PC-9 (cell line): ENCODE measurements at regions not wholly inside any gene's neighbourhood (a gene's known extent, or its start where the extent isn't known, plus 50 kb on each side); places are given as distances from the start of the nearest gene placed in this dataset.

Experiments
- BruUV-seq: library from RNA; stranded (reverse); fragments of 400-500 nt; replicated peaks from 2 replicates; lab custom pipeline; 2021; lab: Mats Ljungman, UMichigan
- CTCF ChIA-PET: fragments of 300-600 bp; sonication (Branson Sonifier 250); formaldehyde crosslinking; loops from one replicate; lab custom pipeline; 2022; ENCODE audit warnings: antibody characterized with exemption; lab: Charles Lee
- POLR2A ChIA-PET: fragments of 300-600 bp; sonication (Branson Sonifier 250); formaldehyde crosslinking; loops from one replicate; lab custom pipeline; 2022; ENCODE audit warnings: antibody characterized with exemption; ENCODE audit not compliant: unreplicated experiment; lab: Charles Lee
- DNase-seq, 2 experiments: peaks; one replicate each; pipeline versions ENCODE4 v3.0.0 to v3.0.0-alpha.2; 2015 to 2022; ENCODE audit warnings: mixed read lengths in 1 of 2
- H2AFZ ChIP-seq: fragments of 200-600 bp; sonication (generic); 2 replicates; pipeline ENCODE4 v1.8.1; 2017; ENCODE audit warnings: antibody characterized with exemption
- H3F3A ChIP-seq: fragments of 200-600 bp; sonication (generic); 2 replicates; pipeline ENCODE4 v1.8.1; 2017; ENCODE audit warnings: antibody characterized with exemption, mild to moderate bottlenecking, low read depth; ENCODE audit not compliant: insufficient read depth
- H3K27ac ChIP-seq: fragments of 200-600 bp; sonication (generic); 2 replicates; pipeline ENCODE4 v1.6.1; 2016; ENCODE audit warnings: mixed run types
- H3K27me3 ChIP-seq: fragments of 200-600 bp; sonication (generic); 2 replicates; pipeline ENCODE4 v1.6.1; 2016; ENCODE audit warnings: low read depth, mixed run types; ENCODE audit not compliant: insufficient read depth
- H3K36me3 ChIP-seq: fragments of 200-600 bp; sonication (generic); 2 replicates; pipeline ENCODE4 v1.6.1; 2016; ENCODE audit warnings: low read depth, mixed run types
- H3K4me1 ChIP-seq: fragments of 200-600 bp; sonication (generic); replicated peaks from 2 replicates; pipeline ENCODE4 v1.6.1; 2016; ENCODE audit warnings: mixed run types; ENCODE audit not compliant: insufficient read depth
- H3K4me2 ChIP-seq: fragments of 200-600 bp; sonication (generic); 2 replicates; pipeline ENCODE4 v1.6.1; 2017; ENCODE audit warnings: mixed run types
- H3K4me3 ChIP-seq: fragments of 200-600 bp; sonication (generic); 2 replicates; pipeline ENCODE4 v1.6.1; 2016; ENCODE audit warnings: mixed run types
- H3K79me2 ChIP-seq: fragments of 200-600 bp; sonication (generic); 2 replicates; pipeline ENCODE4 v1.6.1; 2017; ENCODE audit warnings: low read depth, mixed run types
- H3K9me2 ChIP-seq: fragments of 200-600 bp; sonication (generic); 2 replicates; pipeline ENCODE4 v1.8.1; 2017; ENCODE audit warnings: mild to moderate bottlenecking; ENCODE audit not compliant: insufficient read depth
- H3K9me3 ChIP-seq: fragments of 200-600 bp; sonication (generic); 2 replicates; pipeline ENCODE4 v1.8.1; 2016; ENCODE audit warnings: low read depth; ENCODE audit not compliant: insufficient read depth
- H4K20me1 ChIP-seq: fragments of 200-600 bp; sonication (generic); 2 replicates; pipeline ENCODE4 v1.8.1; 2017; ENCODE audit not compliant: insufficient read depth
- EZH2 ChIP-seq: fragments of 200-600 bp; sonication (generic); IDR thresholded peaks from 2 replicates; pipeline ENCODE4 v1.8.0; 2017; ENCODE audit warnings: antibody characterized with exemption, low read depth
- intact Hi-C: fragments of 100-400 bp; cut with micrococcal nuclease; formaldehyde crosslinking; loops from one replicate; pipeline ENCODE4 v1.10.0; 2022; ENCODE audit not compliant: unreplicated experiment
- TF ChIP-seq, protein P1 (sequence below): fragments of 200-600 bp; sonication (generic); conservative IDR thresholded peaks from 2 replicates; pipeline ENCODE4 v1.6.1; 2017; ENCODE audit warnings: mixed run types, antibody characterized with exemption, mild to moderate bottlenecking, moderate library complexity

DNA sequence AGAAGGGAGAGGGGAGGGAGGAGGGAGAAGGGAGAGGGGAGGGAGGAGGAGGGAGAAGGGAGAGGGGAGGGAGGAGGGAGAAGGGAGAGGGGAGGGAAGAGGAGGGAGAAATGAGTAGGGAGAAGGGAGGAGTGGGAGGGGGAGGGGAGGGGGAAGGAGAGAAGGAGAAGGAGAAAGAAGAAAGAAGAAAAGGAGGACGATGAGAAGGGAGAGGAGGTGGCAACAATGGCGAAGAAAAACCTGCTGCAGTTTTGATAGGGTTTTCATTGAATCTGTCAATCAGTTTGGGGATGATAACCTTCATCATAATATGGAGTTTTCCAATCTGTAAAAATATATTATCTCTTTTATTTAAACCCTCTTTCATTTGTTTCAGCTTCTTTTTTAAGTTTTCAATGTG, 185.2 kb downstream of the ADAM29 start:
- H3K4me3 ChIP-seq, result no peak overlapping the region
- TF ChIP-seq, protein P1, sequence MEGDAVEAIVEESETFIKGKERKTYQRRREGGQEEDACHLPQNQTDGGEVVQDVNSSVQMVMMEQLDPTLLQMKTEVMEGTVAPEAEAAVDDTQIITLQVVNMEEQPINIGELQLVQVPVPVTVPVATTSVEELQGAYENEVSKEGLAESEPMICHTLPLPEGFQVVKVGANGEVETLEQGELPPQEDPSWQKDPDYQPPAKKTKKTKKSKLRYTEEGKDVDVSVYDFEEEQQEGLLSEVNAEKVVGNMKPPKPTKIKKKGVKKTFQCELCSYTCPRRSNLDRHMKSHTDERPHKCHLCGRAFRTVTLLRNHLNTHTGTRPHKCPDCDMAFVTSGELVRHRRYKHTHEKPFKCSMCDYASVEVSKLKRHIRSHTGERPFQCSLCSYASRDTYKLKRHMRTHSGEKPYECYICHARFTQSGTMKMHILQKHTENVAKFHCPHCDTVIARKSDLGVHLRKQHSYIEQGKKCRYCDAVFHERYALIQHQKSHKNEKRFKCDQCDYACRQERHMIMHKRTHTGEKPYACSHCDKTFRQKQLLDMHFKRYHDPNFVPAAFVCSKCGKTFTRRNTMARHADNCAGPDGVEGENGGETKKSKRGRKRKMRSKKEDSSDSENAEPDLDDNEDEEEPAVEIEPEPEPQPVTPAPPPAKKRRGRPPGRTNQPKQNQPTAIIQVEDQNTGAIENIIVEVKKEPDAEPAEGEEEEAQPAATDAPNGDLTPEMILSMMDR, result no peak
- TF ChIP-seq EZH2, result no peak
- H3K9me2 ChIP-seq, result no peaks in the 10 kb centered on the region
- no peak overlapping the region for H3K27ac ChIP-seq
- H4K20me1 ChIP-seq, result no peaks in the 10 kb centered on the region
- ChIA-PET CTCF (no interaction called here), POLR2A (no interaction called here)
- no peaks in the 10 kb centered on the region for H3K79me2 ChIP-seq
- H3K36me3 ChIP-seq, result no peaks in the 10 kb centered on the region
- H3K4me1 ChIP-seq, result no peaks in the 10 kb centered on the region
- no peak overlapping the region for H3K4me2 ChIP-seq
- no peak for DNase-seq
- intact Hi-C loops, result no loop called here
- no peaks in the 10 kb centered on the region for H3K9me3 ChIP-seq
- H2AFZ ChIP-seq, result no peak overlapping the region
- no TSS peak for BruUV-seq
- H3F3A ChIP-seq, result no peaks in the 10 kb centered on the region
- H3K27me3 ChIP-seq, result no peaks in the 10 kb centered on the region

DNA sequence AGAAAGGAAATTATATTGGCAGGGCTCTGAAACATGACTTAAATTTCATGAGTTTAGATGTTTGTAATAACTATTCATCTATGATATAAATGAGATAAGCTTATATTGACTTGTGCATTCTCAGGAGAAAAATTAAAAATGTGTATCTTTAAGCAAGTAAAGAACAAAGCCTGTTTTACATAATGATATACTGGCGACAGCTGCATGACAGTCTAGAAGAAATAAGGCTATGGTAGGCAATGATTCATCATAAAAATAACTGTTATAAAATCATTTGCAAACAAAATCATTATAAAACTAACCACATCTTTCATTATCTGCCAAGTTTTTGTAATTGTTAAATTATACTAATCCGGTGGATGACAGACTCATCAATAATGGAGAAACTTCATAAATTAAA, 188.1 kb downstream of the ADAM29 start:
- H3K4me2 ChIP-seq, result no peak overlapping the region
- ChIA-PET POLR2A (no interaction called here), CTCF (no interaction called here)
- TF ChIP-seq EZH2, result no peak
- TF ChIP-seq, protein P1, result no peak
- no peak for DNase-seq
- no peaks in the 10 kb centered on the region for H3K9me2 ChIP-seq
- H3K36me3 ChIP-seq, result no peaks in the 10 kb centered on the region
- H3K4me3 ChIP-seq, result no peak overlapping the region
- no peak overlapping the region for H2AFZ ChIP-seq
- no peaks in the 10 kb centered on the region for H3K79me2 ChIP-seq
- H3K4me1 ChIP-seq, result no peaks in the 10 kb centered on the region
- H3K27me3 ChIP-seq, result no peaks in the 10 kb centered on the region
- intact Hi-C loops, result no loop called here
- H3K27ac ChIP-seq, result no peak overlapping the region
- peaks cover 7% of the 10 kb centered on the region; the same call in 1 of the 2 replicates for H3K9me3 ChIP-seq
- no peaks in the 10 kb centered on the region for H3F3A ChIP-seq
- BruUV-seq, result no TSS peak
- no peaks in the 10 kb centered on the region for H4K20me1 ChIP-seq

DNA sequence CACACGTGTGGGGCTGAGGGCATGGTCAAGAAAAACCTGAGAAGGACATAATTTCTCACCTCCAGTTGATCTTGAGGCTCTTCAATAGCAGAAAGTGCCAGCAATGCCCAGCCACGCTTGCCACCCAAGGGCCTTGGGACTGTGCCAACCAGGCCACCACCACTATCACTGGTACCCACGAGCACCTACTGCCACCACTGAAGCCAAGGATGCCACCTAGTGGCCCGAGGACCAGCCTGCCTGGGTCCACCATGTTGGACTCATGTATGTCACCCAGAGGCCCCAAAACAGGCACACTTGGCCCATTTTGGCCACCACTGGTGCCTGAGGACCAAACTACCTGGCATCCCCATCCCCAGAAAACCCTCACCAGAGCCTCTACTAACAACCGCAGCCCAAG, 191.8 kb downstream of the ADAM29 start:
- Histone ChIP-seq H3K27me3 (no peaks in the 10 kb centered on the region), H2AFZ (no peak overlapping the region), H3K4me3 (no peak overlapping the region), H3K4me1 (no peaks in the 10 kb centered on the region), H3K79me2 (no peaks in the 10 kb centered on the region), H3K9me3 (peaks cover 7% of the 10 kb centered on the region; the same call in 1 of the 2 replicates), H3K36me3 (no peaks in the 10 kb centered on the region), H3K27ac (no peak overlapping the region), H4K20me1 (no peaks in the 10 kb centered on the region), H3K9me2 (no peaks in the 10 kb centered on the region), H3K4me2 (no peak overlapping the region), H3F3A (no peaks in the 10 kb centered on the region)
- no TSS peak for BruUV-seq
- TF ChIP-seq, protein P1, result no peak
- no peak for TF ChIP-seq EZH2
- ChIA-PET POLR2A (no interaction called here), CTCF (no interaction called here)
- intact Hi-C loops, result no loop called here
- no peak for DNase-seq
